HEK293 (cell line): ENCODE measurements at regions not wholly inside any gene's neighbourhood (a gene's known extent, or its start where the extent isn't known, plus 50 kb on each side); places are given as distances from the start of the nearest gene placed in this dataset.

ENCODE experiments used
- CTCF ChIA-PET: fragments of 350-600 bp; formaldehyde crosslinking; extraction: SDS; loops from one replicate; lab custom pipeline; 2021; ENCODE audit warnings: antibody characterized with exemption; lab: Yijun Ruan, JAX
- POLR2A ChIA-PET: fragments of 300-600 bp; formaldehyde crosslinking; extraction: SDS; loops from one replicate; lab custom pipeline; 2020; ENCODE audit warnings: antibody characterized with exemption, inconsistent platforms; lab: Yijun Ruan, JAX
- H3K27ac ChIP-seq: fragments of 200-500 bp; sonication (Bioruptor generic); 2 replicates; pipeline ENCODE4 v1.5.1; 2014; ENCODE audit warnings: low read depth, low read length, control low read depth, inconsistent platforms; ENCODE audit errors: extremely low read depth
- H3K36me3 ChIP-seq, 2 experiments: fragments of 200-500 bp in 1 of 2; sonication (Bioruptor generic) in 1 of 2; 1 replicate in 1 of 2; 2 replicates in 1 of 2; pipeline ENCODE4 v1.5.1; 2014 to 2017; ENCODE audit warnings: inconsistent platforms in 2 of 2, low read length in 2 of 2; ENCODE audit not compliant: control insufficient read depth in 2 of 2, insufficient read depth in 1 of 2
- H3K4me1 ChIP-seq: fragments of 200-500 bp; sonication (Bioruptor generic); 2 replicates; pipeline ENCODE4 v1.5.1; 2014; ENCODE audit warnings: mild to moderate bottlenecking, low read length, inconsistent platforms; ENCODE audit not compliant: control insufficient read depth, insufficient read depth
- H3K4me3 ChIP-seq: 2 replicates; pipeline ENCODE4 v1.5.1; 2011; ENCODE audit warnings: low read depth, mild to moderate bottlenecking, control low read depth, low read length, moderate library complexity
- H3K9me3 ChIP-seq: fragments of 200-500 bp; sonication (Bioruptor generic); 2 replicates; pipeline ENCODE4 v1.5.1; 2014; ENCODE audit warnings: low read depth, low read length, inconsistent platforms; ENCODE audit not compliant: control insufficient read depth, insufficient read depth
- IKZF3 ChIP-seq: fragments of 450-650 bp; IDR thresholded peaks from 2 replicates; pipeline ENCODE4 v1.5.0; 2018; ENCODE audit warnings: missing biosample characterization, mild to moderate bottlenecking, missing genetic modification characterization, moderate library complexity
- KLF10 ChIP-seq: fragments of 450-650 bp; IDR thresholded peaks from 2 replicates; pipeline ENCODE4 v1.5.1; 2018; ENCODE audit warnings: missing biosample characterization, mild to moderate bottlenecking, missing genetic modification characterization
- OVOL3 ChIP-seq: fragments of 450-650 bp; formaldehyde crosslinking; IDR thresholded peaks from 2 replicates; pipeline ENCODE4 v1.5.1; 2016; ENCODE audit warnings: missing biosample characterization, missing genetic modification characterization
- REPIN1 ChIP-seq: fragments of 450-650 bp; formaldehyde crosslinking; IDR thresholded peaks from 2 replicates; pipeline ENCODE4 v1.5.1; 2017; ENCODE audit warnings: missing biosample characterization, missing genetic modification characterization, low read depth
- WT1 ChIP-seq: fragments of 450-650 bp; formaldehyde crosslinking; IDR thresholded peaks from 2 replicates; pipeline ENCODE4 v1.5.1; 2016; ENCODE audit warnings: missing biosample characterization, missing genetic modification characterization
- ZBTB7A ChIP-seq: fragments of 450-650 bp; formaldehyde crosslinking; IDR thresholded peaks from 2 replicates; pipeline ENCODE4 v1.5.1; 2016; ENCODE audit warnings: low read depth, missing biosample characterization, missing genetic modification characterization
- ZFP41 ChIP-seq: fragments of 450-650 bp; formaldehyde crosslinking; IDR thresholded peaks from 2 replicates; pipeline ENCODE4 v1.5.1; 2016; ENCODE audit warnings: missing biosample characterization, missing genetic modification characterization, borderline replicate concordance
- ZNF112 ChIP-seq: fragments of 450-650 bp; formaldehyde crosslinking; IDR thresholded peaks from 2 replicates; pipeline ENCODE4 v1.5.0; 2017; ENCODE audit warnings: missing biosample characterization, missing genetic modification characterization
- ZNF248 ChIP-seq: fragments of 450-650 bp; formaldehyde crosslinking; IDR thresholded peaks from 2 replicates; pipeline ENCODE4 v1.5.1; 2017; ENCODE audit warnings: missing biosample characterization, missing genetic modification characterization
- ZNF324 ChIP-seq: fragments of 450-650 bp; formaldehyde crosslinking; IDR thresholded peaks from 2 replicates; pipeline ENCODE4 v1.5.1; 2016; ENCODE audit warnings: missing biosample characterization, missing genetic modification characterization
- ZNF350 ChIP-seq: fragments of 450-650 bp; formaldehyde crosslinking; IDR thresholded peaks from 2 replicates; pipeline ENCODE4 v1.5.0; 2017; ENCODE audit warnings: missing biosample characterization, mild to moderate bottlenecking, missing genetic modification characterization
- ZNF391 ChIP-seq: fragments of 450-650 bp; formaldehyde crosslinking; IDR thresholded peaks from 2 replicates; pipeline ENCODE4 v1.5.1; 2016; ENCODE audit warnings: low read depth, missing biosample characterization, missing genetic modification characterization, borderline replicate concordance
- ZNF501 ChIP-seq: fragments of 450-650 bp; formaldehyde crosslinking; IDR thresholded peaks from 2 replicates; pipeline ENCODE4 v1.5.1; 2016; ENCODE audit warnings: missing biosample characterization, missing genetic modification characterization
- ZNF561 ChIP-seq: fragments of 450-650 bp; IDR thresholded peaks from 2 replicates; pipeline ENCODE4 v1.5.1; 2018; ENCODE audit warnings: missing biosample characterization, missing genetic modification characterization, borderline replicate concordance
- ZNF701 ChIP-seq: fragments of 450-650 bp; formaldehyde crosslinking; IDR thresholded peaks from 2 replicates; pipeline ENCODE4 v1.5.1; 2016; ENCODE audit warnings: missing biosample characterization, missing genetic modification characterization
- ZNF707 ChIP-seq: fragments of 450-650 bp; formaldehyde crosslinking; IDR thresholded peaks from 2 replicates; pipeline ENCODE4 v1.5.1; 2016; ENCODE audit warnings: missing biosample characterization, missing genetic modification characterization
- ZNF768 ChIP-seq: fragments of 450-650 bp; formaldehyde crosslinking; IDR thresholded peaks from 2 replicates; pipeline ENCODE4 v1.5.1; 2018; ENCODE audit warnings: missing biosample characterization, mild to moderate bottlenecking, missing genetic modification characterization
- TF ChIP-seq, protein P1 (sequence below): fragments of 450-650 bp; formaldehyde crosslinking; IDR thresholded peaks from 2 replicates; pipeline ENCODE4 v1.5.1; 2016; ENCODE audit warnings: missing biosample characterization, missing genetic modification characterization
- TF ChIP-seq, protein P2 (sequence below): fragments of 450-650 bp; formaldehyde crosslinking; IDR thresholded peaks from 2 replicates; pipeline ENCODE4 v1.5.1; 2016; ENCODE audit warnings: missing biosample characterization, missing genetic modification characterization
- TF ChIP-seq, protein P3 (sequence below): fragments of 450-650 bp; formaldehyde crosslinking; IDR thresholded peaks from 2 replicates; pipeline ENCODE4 v1.5.1; 2016; ENCODE audit warnings: missing biosample characterization, missing genetic modification characterization
- TF ChIP-seq, protein P4 (sequence below): fragments of 450-650 bp; formaldehyde crosslinking; IDR thresholded peaks from 2 replicates; pipeline ENCODE4 v1.5.1; 2016; ENCODE audit warnings: missing biosample characterization, missing genetic modification characterization
- TF ChIP-seq, protein P5 (sequence below): fragments of 450-650 bp; formaldehyde crosslinking; IDR thresholded peaks from 2 replicates; pipeline ENCODE4 v1.5.1; 2017; ENCODE audit warnings: missing biosample characterization, missing genetic modification characterization
- TF ChIP-seq, protein P6 (sequence below): fragments of 450-650 bp; formaldehyde crosslinking; IDR thresholded peaks from 2 replicates; pipeline ENCODE4 v1.5.1; 2016; ENCODE audit warnings: missing biosample characterization, missing genetic modification characterization
- TF ChIP-seq, protein P7 (sequence below): sonication (generic); formaldehyde crosslinking; IDR thresholded peaks from 2 replicates; pipeline ENCODE4 v1.8.1; 2022; ENCODE audit warnings: mild to moderate bottlenecking, moderate library complexity, missing genetic modification reagents

DNA sequence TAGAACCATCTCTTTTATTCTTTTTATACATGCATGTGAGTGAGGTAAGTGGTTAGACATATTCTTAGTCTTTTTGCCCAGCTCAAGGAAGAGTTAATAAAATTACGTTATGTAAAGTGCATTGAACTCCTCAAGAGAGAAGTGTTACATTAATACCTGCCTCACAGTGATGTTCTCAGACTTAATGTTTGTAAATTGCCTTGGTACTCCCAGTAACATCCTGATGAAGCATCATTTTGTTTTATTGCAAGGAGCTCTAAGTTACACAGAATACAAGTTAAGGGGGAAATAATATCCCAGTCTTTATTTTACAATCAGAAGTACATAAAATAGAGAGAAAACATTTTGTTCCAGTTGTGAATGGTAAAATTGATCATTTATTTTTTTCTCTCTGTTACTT is 89.5 kb upstream of the ARRDC3 start:
- no peaks in the 10 kb centered on the region for H3K4me1 ChIP-seq
- ChIA-PET CTCF (no interaction called here), POLR2A (no interaction called here)
- no peak overlapping the region for H3K27ac ChIP-seq
- TF ChIP-seq ZNF707 (no peak), ZNF248 (tag by site-specific recombination) (no peak), ZFP41 (tag by site-specific recombination) (no peak), KLF10 (tag by site-specific recombination) (no peak), ZNF324 (tag by site-specific recombination) (no peak), ZNF701 (tag by site-specific recombination) (no peak), ZNF391 (tag by site-specific recombination) (no peak), ZBTB7A (tag by site-specific recombination) (no peak), ZNF112 (tag by site-specific recombination) (no peak), WT1 (tag by site-specific recombination) (no peak), OVOL3 (tag by site-specific recombination) (no peak), ZNF561 (tag by site-specific recombination) (no peak)
- TF ChIP-seq, protein P1, sequence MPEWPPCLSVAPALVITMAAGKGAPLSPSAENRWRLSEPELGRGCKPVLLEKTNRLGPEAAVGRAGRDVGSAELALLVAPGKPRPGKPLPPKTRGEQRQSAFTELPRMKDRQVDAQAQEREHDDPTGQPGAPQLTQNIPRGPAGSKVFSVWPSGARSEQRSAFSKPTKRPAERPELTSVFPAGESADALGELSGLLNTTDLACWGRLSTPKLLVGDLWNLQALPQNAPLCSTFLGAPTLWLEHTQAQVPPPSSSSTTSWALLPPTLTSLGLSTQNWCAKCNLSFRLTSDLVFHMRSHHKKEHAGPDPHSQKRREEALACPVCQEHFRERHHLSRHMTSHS (tag by site-specific recombination), result no peak
- TF ChIP-seq, protein P2, sequence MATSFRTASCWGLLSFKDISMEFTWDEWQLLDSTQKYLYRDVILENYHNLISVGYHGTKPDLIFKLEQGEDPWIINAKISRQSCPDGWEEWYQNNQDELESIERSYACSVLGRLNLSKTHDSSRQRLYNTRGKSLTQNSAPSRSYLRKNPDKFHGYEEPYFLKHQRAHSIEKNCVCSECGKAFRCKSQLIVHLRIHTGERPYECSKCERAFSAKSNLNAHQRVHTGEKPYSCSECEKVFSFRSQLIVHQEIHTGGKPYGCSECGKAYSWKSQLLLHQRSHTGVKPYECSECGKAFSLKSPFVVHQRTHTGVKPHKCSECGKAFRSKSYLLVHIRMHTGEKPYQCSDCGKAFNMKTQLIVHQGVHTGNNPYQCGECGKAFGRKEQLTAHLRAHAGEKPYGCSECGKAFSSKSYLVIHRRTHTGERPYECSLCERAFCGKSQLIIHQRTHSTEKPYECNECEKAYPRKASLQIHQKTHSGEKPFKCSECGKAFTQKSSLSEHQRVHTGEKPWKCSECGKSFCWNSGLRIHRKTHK (tag by site-specific recombination), result no peak
- TF ChIP-seq, protein P3, sequence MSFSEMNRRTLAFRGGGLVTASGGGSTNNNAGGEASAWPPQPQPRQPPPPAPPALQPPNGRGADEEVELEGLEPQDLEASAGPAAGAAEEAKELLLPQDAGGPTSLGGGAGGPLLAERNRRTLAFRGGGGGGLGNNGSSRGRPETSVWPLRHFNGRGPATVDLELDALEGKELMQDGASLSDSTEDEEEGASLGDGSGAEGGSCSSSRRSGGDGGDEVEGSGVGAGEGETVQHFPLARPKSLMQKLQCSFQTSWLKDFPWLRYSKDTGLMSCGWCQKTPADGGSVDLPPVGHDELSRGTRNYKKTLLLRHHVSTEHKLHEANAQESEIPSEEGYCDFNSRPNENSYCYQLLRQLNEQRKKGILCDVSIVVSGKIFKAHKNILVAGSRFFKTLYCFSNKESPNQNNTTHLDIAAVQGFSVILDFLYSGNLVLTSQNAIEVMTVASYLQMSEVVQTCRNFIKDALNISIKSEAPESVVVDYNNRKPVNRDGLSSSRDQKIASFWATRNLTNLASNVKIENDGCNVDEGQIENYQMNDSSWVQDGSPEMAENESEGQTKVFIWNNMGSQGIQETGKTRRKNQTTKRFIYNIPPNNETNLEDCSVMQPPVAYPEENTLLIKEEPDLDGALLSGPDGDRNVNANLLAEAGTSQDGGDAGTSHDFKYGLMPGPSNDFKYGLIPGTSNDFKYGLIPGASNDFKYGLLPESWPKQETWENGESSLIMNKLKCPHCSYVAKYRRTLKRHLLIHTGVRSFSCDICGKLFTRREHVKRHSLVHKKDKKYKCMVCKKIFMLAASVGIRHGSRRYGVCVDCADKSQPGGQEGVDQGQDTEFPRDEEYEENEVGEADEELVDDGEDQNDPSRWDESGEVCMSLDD (tag by site-specific recombination), result no peak
- no peaks in the 10 kb centered on the region for H3K9me3 ChIP-seq
- H3K4me3 ChIP-seq, result no peak overlapping the region
- no peaks in the 10 kb centered on the region for H3K36me3 ChIP-seq

DNA sequence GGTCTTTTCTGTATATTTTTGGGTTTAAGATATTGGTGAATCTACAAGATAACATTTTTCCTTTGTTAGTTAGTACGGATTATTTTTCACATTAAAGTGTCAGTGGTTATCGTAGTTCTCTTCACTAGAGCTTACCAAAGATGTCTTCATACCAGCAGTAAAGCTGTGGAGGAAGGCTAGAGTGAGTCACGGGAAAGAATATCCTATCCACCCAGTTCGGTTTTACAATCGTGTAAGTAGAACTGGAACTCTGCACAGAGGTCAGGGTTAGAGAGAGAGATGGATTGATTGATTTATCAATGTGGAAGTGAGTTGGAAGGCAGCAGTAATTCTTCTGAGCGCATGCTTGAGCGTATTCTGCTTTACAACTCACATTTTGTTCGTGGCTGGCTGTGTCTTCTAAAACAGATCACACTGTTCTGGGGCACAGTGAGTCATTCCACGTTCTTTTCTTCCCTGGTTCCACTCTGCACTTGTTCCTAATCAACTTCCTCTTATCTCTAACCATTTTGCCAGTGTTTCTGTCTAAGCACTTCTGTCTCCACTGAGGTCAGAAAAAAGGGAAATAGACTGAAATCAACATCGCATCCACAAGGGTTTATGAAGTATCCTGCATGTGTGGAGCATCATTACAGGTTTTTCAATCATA is 86.5 kb upstream of the ARRDC3 start:
- ChIA-PET CTCF (no interaction called here), POLR2A (no interaction called here)
- Histone ChIP-seq H3K4me1 (no peaks in the 10 kb centered on the region), H3K4me3 (no peak overlapping the region), H3K36me3 (no peaks in the 10 kb centered on the region), H3K27ac (no peak overlapping the region), H3K9me3 (no peaks in the 10 kb centered on the region)
- TF ChIP-seq, protein P4, sequence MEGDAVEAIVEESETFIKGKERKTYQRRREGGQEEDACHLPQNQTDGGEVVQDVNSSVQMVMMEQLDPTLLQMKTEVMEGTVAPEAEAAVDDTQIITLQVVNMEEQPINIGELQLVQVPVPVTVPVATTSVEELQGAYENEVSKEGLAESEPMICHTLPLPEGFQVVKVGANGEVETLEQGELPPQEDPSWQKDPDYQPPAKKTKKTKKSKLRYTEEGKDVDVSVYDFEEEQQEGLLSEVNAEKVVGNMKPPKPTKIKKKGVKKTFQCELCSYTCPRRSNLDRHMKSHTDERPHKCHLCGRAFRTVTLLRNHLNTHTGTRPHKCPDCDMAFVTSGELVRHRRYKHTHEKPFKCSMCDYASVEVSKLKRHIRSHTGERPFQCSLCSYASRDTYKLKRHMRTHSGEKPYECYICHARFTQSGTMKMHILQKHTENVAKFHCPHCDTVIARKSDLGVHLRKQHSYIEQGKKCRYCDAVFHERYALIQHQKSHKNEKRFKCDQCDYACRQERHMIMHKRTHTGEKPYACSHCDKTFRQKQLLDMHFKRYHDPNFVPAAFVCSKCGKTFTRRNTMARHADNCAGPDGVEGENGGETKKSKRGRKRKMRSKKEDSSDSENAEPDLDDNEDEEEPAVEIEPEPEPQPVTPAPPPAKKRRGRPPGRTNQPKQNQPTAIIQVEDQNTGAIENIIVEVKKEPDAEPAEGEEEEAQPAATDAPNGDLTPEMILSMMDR (tag by site-specific recombination), result no peak
- no peak for TF ChIP-seq IKZF3
- TF ChIP-seq ZNF501 (tag by site-specific recombination), result no peak
- no peak for TF ChIP-seq ZNF768 (tag by site-specific recombination)
- TF ChIP-seq REPIN1, result no peak
- TF ChIP-seq ZNF350, result no peak
- TF ChIP-seq, protein P5, sequence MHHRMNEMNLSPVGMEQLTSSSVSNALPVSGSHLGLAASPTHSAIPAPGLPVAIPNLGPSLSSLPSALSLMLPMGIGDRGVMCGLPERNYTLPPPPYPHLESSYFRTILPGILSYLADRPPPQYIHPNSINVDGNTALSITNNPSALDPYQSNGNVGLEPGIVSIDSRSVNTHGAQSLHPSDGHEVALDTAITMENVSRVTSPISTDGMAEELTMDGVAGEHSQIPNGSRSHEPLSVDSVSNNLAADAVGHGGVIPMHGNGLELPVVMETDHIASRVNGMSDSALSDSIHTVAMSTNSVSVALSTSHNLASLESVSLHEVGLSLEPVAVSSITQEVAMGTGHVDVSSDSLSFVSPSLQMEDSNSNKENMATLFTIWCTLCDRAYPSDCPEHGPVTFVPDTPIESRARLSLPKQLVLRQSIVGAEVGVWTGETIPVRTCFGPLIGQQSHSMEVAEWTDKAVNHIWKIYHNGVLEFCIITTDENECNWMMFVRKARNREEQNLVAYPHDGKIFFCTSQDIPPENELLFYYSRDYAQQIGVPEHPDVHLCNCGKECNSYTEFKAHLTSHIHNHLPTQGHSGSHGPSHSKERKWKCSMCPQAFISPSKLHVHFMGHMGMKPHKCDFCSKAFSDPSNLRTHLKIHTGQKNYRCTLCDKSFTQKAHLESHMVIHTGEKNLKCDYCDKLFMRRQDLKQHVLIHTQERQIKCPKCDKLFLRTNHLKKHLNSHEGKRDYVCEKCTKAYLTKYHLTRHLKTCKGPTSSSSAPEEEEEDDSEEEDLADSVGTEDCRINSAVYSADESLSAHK, result no peak
- TF ChIP-seq, protein P6, sequence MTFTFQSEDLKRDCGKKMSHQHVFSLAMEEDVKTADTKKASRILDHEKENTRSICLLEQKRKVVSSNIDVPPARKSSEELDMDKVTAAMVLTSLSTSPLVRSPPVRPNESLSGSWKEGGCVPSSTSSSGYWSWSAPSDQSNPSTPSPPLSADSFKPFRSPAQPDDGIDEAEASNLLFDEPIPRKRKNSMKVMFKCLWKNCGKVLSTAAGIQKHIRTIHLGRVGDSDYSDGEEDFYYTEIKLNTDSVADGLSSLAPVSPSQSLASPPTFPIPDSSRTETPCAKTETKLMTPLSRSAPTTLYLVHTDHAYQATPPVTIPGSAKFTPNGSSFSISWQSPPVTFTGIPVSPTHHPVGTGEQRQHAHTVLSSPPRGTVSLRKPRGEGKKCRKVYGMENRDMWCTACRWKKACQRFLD (tag by site-specific recombination), result no peak
- TF ChIP-seq, protein P7, sequence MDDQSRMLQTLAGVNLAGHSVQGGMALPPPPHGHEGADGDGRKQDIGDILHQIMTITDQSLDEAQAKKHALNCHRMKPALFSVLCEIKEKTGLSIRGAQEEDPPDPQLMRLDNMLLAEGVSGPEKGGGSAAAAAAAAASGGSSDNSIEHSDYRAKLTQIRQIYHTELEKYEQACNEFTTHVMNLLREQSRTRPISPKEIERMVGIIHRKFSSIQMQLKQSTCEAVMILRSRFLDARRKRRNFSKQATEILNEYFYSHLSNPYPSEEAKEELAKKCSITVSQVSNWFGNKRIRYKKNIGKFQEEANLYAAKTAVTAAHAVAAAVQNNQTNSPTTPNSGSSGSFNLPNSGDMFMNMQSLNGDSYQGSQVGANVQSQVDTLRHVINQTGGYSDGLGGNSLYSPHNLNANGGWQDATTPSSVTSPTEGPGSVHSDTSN, result no peak
